H1 (cell line): ENCODE measurements at regions not wholly inside any gene's neighbourhood (a gene's known extent, or its start where the extent isn't known, plus 50 kb on each side); places are given as distances from the start of the nearest gene placed in this dataset.

ENCODE experiments used
- POLR2A ChIP-seq, 2 experiments: IDR thresholded peaks; 1 replicate in 1 of 2; 2 replicates in 1 of 2; pipeline ENCODE4 v1.6.1; 2011; ENCODE audit warnings: low read depth in 2 of 2, low read length in 2 of 2, mild to moderate bottlenecking in 2 of 2; ENCODE audit errors: control extremely low read depth in 1 of 2
- SP1 ChIP-seq: IDR thresholded peaks from 2 replicates; pipeline ENCODE4 v1.6.1; 2011; ENCODE audit warnings: low read depth, low read length

- TF ChIP-seq SP1 (no peak), POLR2A (IDR thresholded peaks at IDR 0.05; ENCODE audit: control extremely low read depth in 1 of 2, low read depth in 2 of 2, low read length in 2 of 2) (no peak)
- TF ChIP-seq, all 59 proteins: peak for 0
These were observed 371.1 kb upstream of the NDST4 start (continued) for GRCh38 chr4:115484479-115484878.
